Muscle of leg (tissue), 3 donors: ENCODE measurements at regions not wholly inside any gene's neighbourhood (a gene's known extent, or its start where the extent isn't known, plus 50 kb on each side); places are given as distances from the start of the nearest gene placed in this dataset.
A peak's percentile ranks its signal among the peaks of the same experiment; 100 is the strongest.

ENCODE experiments used
- DNase-seq: peaks from one replicate; pipeline ENCODE4 v3.0.0; 2013
- H3K27ac ChIP-seq: one replicate; pipeline ENCODE4 v1.5.1; 2013; ENCODE audit warnings: mild to moderate bottlenecking, low read length, control low read depth
- H3K27me3 ChIP-seq: one replicate; pipeline ENCODE4 v1.6.1; 2013; ENCODE audit warnings: low read length; ENCODE audit not compliant: control insufficient read depth, insufficient read depth
- H3K36me3 ChIP-seq: one replicate; pipeline ENCODE4 v1.6.1; 2013; ENCODE audit warnings: low read length; ENCODE audit not compliant: control insufficient read depth, insufficient read depth
- H3K4me1 ChIP-seq: one replicate; pipeline ENCODE4 v1.6.1; 2013; ENCODE audit warnings: low read length; ENCODE audit not compliant: control insufficient read depth, insufficient read depth
- H3K4me3 ChIP-seq: one replicate; pipeline ENCODE4 v1.5.1; 2013; ENCODE audit warnings: low read length, control low read depth
- H3K9me3 ChIP-seq: replicated peaks from 2 replicates; pipeline ENCODE4 v1.6.1; 2013; ENCODE audit warnings: low read depth, low read length; ENCODE audit not compliant: control insufficient read depth
- WGBS: methylation state at CpG from one replicate; pipeline ENCODE4 v1.1.5; 2013; ENCODE audit warnings: missing lambda C conversion rate; ENCODE audit not compliant: insufficient coverage; 5-methylcytosine and 5-hydroxymethylcytosine counted together

DNA sequence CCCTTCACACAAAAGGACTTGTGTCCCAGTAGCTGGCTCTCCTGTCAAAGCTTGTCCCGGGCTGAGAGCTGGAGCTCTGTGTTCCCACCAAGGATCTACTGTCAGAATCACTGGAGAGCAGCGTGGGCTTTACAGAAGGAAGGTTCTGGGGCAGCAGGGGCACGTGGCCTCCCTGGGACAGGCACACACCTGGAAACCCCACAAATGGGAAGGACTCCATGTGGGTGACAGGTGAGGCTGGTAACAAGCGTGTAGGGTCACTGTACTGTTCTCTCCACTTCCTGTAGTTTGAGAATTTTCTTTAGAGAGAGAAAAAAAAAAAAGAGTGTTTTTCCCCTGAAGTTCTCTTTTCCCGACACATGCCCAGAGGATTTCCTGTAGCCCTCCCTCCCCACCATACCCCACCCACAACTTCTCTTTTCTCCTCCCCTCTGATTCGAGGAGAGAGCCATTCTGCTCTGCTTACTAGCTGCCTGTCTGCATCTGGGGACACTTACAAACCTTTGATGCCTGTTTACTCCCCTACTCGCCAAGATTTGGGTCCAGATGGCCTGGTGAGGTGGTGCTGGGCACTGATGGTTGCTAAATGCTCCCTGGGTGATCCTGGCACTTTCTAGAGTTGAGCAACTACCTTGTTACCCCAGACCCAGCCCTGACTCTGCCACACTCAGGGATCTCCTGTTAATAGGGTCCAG lies 84.1 kb upstream of the SIRPA start:
- 5% methylated on average over 4 of the region's 7 CpGs for WGBS
- peak; percentile 63 for DNase-seq
- peak overlapping the region; percentile 20 for H3K27ac ChIP-seq

DNA sequence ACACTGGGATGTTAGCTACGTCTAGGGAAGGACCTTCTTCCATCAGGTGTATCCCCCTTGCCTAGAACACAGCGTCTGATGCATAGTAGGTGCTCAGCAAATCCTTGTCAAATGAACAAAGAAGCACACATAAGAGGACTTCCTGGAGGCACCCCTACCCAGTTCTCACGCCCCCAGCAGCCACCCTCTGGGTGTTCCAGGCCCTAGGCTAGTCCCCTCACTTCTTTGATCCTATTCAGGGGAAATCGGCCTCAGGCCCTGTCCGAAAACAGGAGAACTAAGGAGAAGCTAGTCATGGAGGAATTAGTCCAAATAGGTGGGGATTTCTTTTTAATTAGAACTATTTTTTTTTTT lies 84.7 kb upstream of the SIRPA start:
- Histone ChIP-seq H3K36me3 (no peaks in the 10 kb centered on the region), H3K4me3 (no peak overlapping the region), H3K27me3 (peaks cover 11% of the 10 kb centered on the region), H3K9me3 (no peaks in the 10 kb centered on the region), H3K27ac (peak overlapping the region; percentile 20), H3K4me1 (peaks cover 11% of the 10 kb centered on the region)
- WGBS: 100% methylated on average over 1 of the region's 5 CpGs
- no peak for DNase-seq

More for the DNA sequence above, 84.1 kb upstream of the SIRPA start:
- Histone ChIP-seq H3K9me3 (no peaks in the 10 kb centered on the region), H3K36me3 (no peaks in the 10 kb centered on the region), H3K4me3 (no peak overlapping the region), H3K4me1 (peaks cover 11% of the 10 kb centered on the region), H3K27me3 (peaks cover 11% of the 10 kb centered on the region)

DNA sequence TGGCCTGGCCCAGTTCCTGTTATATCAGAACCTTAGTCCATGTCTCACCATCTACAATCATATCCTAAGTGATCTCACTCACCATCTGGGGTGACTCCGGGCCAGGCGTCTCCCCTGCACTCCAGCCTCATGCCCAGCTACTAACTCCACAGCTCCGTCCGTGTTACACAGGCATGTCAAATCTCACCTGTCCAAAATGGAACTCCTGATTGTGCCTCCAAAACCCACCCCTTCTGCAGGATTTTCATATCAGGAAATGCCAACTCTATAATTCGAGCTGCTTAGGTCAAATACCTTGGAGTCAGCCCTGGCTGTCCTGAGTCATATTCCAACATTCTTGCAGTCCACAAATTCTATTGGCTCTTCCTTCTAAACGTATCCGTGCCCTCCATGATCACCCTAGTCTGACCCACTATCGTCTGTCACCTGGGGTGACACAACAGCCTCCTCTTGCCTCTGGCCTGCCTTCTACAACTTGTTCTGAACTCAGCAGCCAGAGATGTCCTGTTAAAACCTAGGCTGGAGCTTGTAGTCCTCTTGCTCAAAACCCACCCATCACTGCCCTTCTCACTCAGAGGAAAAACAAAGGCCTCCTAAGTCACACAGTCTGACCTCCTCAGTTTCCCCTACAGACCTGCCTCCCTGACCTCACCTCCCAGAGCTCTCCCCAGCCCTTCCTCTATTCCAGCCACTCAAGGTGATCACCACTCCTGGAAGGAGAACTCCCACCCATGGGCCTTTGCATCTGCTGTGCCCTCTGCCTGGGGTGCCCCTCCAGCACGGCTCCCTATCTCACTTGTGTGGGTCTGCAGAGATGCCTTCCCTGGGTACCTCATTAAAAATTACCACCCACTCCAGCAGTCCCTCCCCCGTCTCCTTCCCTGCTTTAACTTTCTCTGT lies 85.3 kb upstream of the SIRPA start:
- Histone ChIP-seq H3K27me3 (peaks cover 16% of the 10 kb centered on the region), H3K4me3 (no peak overlapping the region), H3K4me1 (peaks cover 11% of the 10 kb centered on the region), H3K36me3 (no peaks in the 10 kb centered on the region), H3K9me3 (no peaks in the 10 kb centered on the region), H3K27ac (no peak overlapping the region)
- no peak for DNase-seq
- 79% methylated on average over 10 of the region's 10 CpGs for WGBS

DNA sequence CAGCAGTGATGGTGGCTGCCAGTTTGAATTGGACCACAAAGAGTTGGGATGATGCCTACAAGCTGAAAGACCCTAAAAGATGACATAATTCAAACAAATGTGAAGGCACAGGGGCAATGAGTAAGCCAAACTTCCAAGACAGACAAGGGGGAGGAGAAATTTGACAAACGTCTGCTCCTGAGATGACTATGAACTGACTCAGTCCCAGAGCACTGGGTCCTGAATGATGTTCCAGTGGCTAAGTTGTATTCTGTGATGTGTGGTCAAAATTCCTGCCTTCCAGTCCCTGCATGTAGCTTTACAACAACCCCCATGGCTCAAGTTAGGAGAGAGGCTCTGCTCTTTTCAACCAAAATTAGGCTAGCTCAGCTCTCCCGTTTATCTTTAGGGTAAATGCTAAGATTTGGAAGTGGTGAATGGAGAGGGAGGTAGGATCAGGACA lies 86.1 kb upstream of the SIRPA start:
- no peak overlapping the region for H3K27ac ChIP-seq
- H3K4me3 ChIP-seq: no peak overlapping the region
- no peaks in the 10 kb centered on the region for H3K36me3 ChIP-seq
- DNase-seq: no peak
- 38% methylated on average over 1 of the region's 2 CpGs for WGBS
- no peaks in the 10 kb centered on the region for H3K9me3 ChIP-seq
- H3K4me1 ChIP-seq: peaks cover 11% of the 10 kb centered on the region
- H3K27me3 ChIP-seq: peaks cover 23% of the 10 kb centered on the region

DNA sequence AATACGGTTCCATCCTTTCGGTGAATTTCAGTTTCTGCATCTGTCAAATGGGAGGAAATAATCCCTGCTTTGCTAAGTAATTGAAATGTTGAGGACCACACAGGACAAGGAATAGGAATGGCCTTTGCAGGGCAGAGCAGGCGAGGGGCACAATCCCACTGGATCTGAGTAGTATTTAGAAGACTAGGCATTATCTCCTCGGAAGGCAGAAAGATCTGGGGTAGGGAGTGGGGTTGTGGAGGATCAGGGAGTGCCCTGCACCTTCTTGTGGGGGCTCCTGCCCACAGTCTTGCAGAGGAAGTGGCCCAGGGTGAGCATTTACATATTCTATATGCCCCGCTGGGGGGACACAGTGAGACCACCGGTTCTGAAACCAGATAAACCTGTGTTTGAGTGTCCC lies 87.1 kb upstream of the SIRPA start:
- Histone ChIP-seq H3K9me3 (no peaks in the 10 kb centered on the region), H3K27me3 (peaks cover 31% of the 10 kb centered on the region), H3K4me1 (peaks cover 14% of the 10 kb centered on the region), H3K27ac (no peak overlapping the region), H3K36me3 (no peaks in the 10 kb centered on the region), H3K4me3 (no peak overlapping the region)
- 66% methylated on average over 4 of the region's 6 CpGs for WGBS
- no peak for DNase-seq

DNA sequence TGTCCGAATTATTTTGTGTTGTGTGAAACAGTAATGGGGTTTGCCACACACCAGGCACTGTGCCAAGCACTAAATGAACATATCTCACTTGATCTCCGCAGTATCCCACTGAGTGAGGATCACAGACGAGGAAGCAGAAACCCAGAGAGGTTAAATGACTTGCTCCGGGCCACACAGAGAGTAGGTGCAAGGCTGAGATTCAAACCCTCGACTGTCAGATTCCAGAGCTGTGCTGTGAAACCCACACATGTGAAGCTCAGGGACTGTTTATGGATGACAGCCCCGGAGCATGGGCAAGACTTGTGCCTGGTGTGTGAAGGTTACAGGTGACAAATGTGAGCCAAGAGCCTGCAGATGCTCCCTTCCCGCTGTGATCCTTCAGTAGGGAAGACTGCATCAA lies 87.8 kb upstream of the SIRPA start:
- H3K36me3 ChIP-seq: no peaks in the 10 kb centered on the region
- H3K4me3 ChIP-seq: no peak overlapping the region
- H3K27ac ChIP-seq: no peak overlapping the region
- peaks cover 21% of the 10 kb centered on the region for H3K4me1 ChIP-seq
- no peaks in the 10 kb centered on the region for H3K9me3 ChIP-seq
- no peak for DNase-seq
- H3K27me3 ChIP-seq: peaks cover 38% of the 10 kb centered on the region
- WGBS: 65% methylated on average over 6 of the region's 7 CpGs

DNA sequence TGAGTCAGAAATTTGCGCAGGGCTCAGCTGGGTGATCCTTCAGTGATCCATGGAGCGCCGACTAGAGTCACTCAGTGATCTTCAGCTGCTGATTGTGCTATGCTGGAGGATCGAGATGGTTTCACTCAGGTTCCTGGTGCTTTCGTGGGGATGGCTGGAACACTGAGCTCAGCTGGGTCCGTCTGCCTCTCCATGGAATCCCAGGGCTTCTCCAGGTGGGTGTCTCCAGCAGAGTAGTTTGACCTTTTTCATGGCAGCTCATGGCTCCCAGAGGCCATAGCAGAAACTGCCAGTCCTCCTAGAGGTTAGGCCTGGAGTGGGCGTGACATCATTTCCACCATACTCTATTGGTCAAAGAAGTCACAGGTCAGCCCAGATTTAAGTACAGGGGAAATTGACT lies 88.8 kb upstream of the SIRPA start:
- H3K27ac ChIP-seq: no peak overlapping the region
- no peaks in the 10 kb centered on the region for H3K9me3 ChIP-seq
- 82% methylated on average over 6 of the region's 7 CpGs for whole genome bisulfite sequencing
- no peaks in the 10 kb centered on the region for H3K36me3 ChIP-seq
- peaks cover 45% of the 10 kb centered on the region for H3K27me3 ChIP-seq
- peaks cover 17% of the 10 kb centered on the region for H3K4me1 ChIP-seq
- no peak for DNase-seq
- no peak overlapping the region for H3K4me3 ChIP-seq

DNA sequence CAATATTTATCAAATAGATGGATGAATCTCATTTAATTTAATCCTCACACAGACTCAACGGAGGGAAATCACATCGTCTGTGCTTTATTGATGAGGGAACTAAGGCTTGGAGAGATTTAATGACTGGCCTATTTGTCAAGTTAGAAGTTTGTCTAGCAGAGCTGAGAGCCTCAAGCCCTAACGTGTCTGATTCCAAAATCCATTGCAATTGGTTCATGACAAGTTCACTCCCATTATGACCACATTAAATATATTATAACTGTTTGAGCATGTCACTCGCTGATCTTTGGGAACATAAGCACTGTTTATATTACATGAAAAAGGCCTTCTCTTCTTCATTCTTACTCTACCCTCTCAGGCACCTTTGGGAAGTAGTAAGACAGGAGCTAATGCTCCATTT lies 89.4 kb upstream of the SIRPA start:
- Histone ChIP-seq H3K27ac (no peak overlapping the region), H3K4me3 (no peak overlapping the region), H3K9me3 (no peaks in the 10 kb centered on the region), H3K27me3 (peaks cover 49% of the 10 kb centered on the region), H3K4me1 (peaks cover 13% of the 10 kb centered on the region), H3K36me3 (no peaks in the 10 kb centered on the region)
- WGBS: no CpG with 5 or more reads among the region's 4 CpGs
- no peak for DNase-seq

DNA sequence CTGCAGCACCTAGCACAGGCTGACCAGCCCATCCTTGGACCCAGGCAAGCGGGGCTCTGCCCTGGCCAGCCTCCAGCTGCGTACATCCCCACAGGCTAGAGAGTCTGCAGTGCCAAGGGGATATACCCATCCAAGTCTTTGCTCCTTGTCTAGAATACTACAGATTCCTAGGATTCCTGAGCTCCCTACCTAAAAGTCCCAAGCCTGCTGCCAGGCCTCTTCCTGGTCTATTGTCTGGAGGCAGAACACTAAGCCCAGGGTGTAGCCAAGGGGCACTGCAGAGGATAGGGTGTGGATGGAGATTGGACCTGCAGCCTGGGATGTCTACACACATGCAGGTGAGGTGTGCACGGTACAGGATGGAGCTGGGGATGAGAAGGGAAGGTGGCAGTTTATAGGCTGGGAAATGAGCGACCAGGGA lies 90.0 kb upstream of the SIRPA start:
- H3K27ac ChIP-seq: no peak overlapping the region

DNA sequence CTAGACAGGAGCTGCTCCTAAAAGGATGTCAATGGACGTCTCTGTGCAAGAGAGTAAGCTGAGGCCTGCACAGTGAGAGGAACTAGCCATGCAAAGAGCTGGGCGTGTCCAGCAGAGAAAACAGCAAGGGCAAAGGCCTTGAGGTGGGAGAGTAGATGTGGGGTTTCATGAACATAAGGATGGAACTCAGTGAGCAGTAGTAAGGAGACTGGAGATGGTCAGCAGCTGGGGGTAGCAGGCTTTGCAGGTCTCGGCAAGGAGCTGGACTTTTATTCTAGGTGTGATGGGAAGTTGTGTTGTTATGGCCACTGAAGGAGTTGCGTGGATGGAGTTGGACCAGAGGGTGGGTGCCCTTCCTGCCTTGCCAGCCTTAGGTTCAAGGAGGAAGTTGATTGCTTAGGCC lies 90.7 kb upstream of the SIRPA start:
- Histone ChIP-seq H3K9me3 (no peaks in the 10 kb centered on the region), H3K27me3 (peaks cover 49% of the 10 kb centered on the region), H3K4me1 (peaks cover 10% of the 10 kb centered on the region), H3K36me3 (no peaks in the 10 kb centered on the region), H3K4me3 (no peak overlapping the region), H3K27ac (no peak overlapping the region)
- no peak for DNase-seq
- WGBS: 73% methylated on average over 4 of the region's 4 CpGs

More for the DNA sequence above, 90.0 kb upstream of the SIRPA start:
- no peak for DNase-seq
- H3K4me3 ChIP-seq: no peak overlapping the region
- H3K9me3 ChIP-seq: no peaks in the 10 kb centered on the region
- H3K36me3 ChIP-seq: no peaks in the 10 kb centered on the region
- H3K27me3 ChIP-seq: peaks cover 49% of the 10 kb centered on the region
- peaks cover 10% of the 10 kb centered on the region for H3K4me1 ChIP-seq
- WGBS: 71% methylated on average over 4 of the region's 4 CpGs
